ENCODE measurements at regions not wholly inside any gene's neighbourhood (a gene's known extent, or its start where the extent isn't known, plus 50 kb on each side); places are given as distances from the start of the nearest gene placed in this dataset.
A peak's percentile ranks its signal among the peaks of the same experiment; 100 is the strongest.

- TF ChIP-seq E4F1 (IDR thresholded peaks at IDR 0.05; ENCODE audit: borderline replicate concordance, partially characterized antibody), result no peak
- TF ChIP-seq ZNF592 (IDR thresholded peaks at IDR 0.05), result no peak
- TF ChIP-seq LARP7 (IDR thresholded peaks at IDR 0.05), result no peak
- TF ChIP-seq, protein P1, sequence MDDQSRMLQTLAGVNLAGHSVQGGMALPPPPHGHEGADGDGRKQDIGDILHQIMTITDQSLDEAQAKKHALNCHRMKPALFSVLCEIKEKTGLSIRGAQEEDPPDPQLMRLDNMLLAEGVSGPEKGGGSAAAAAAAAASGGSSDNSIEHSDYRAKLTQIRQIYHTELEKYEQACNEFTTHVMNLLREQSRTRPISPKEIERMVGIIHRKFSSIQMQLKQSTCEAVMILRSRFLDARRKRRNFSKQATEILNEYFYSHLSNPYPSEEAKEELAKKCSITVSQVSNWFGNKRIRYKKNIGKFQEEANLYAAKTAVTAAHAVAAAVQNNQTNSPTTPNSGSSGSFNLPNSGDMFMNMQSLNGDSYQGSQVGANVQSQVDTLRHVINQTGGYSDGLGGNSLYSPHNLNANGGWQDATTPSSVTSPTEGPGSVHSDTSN (IDR thresholded peaks at IDR 0.05; ENCODE audit: insufficient replicate concordance, low read depth, low read length), result peak; percentile 29
- TF ChIP-seq RCOR1 (conservative IDR thresholded peaks at IDR 0.05; ENCODE audit: low read depth, low read length), result no peak
- TF ChIP-seq FOXM1 (IDR thresholded peaks at IDR 0.05; ENCODE audit: low read depth, low read length), result no peak
- TF ChIP-seq, protein P2, sequence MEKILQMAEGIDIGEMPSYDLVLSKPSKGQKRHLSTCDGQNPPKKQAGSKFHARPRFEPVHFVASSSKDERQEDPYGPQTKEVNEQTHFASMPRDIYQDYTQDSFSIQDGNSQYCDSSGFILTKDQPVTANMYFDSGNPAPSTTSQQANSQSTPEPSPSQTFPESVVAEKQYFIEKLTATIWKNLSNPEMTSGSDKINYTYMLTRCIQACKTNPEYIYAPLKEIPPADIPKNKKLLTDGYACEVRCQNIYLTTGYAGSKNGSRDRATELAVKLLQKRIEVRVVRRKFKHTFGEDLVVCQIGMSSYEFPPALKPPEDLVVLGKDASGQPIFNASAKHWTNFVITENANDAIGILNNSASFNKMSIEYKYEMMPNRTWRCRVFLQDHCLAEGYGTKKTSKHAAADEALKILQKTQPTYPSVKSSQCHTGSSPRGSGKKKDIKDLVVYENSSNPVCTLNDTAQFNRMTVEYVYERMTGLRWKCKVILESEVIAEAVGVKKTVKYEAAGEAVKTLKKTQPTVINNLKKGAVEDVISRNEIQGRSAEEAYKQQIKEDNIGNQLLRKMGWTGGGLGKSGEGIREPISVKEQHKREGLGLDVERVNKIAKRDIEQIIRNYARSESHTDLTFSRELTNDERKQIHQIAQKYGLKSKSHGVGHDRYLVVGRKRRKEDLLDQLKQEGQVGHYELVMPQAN (conservative IDR thresholded peaks at IDR 0.05), result no peak
- no peak for TF ChIP-seq SIN3A (IDR thresholded peaks at IDR 0.05; ENCODE audit: low read depth, low read length)
- no peak for TF ChIP-seq CBX5 (IDR thresholded peaks at IDR 0.05; ENCODE audit: low read depth)
- peak; percentile 71 for TF ChIP-seq IKZF1 (conservative IDR thresholded peaks at IDR 0.05)
- TF ChIP-seq HDAC6 (IDR thresholded peaks at IDR 0.05; ENCODE audit: unreplicated experiment), result no peak
- TF ChIP-seq POU2F2 (IDR thresholded peaks at IDR 0.05; ENCODE audit: borderline replicate concordance, low read depth, low read length), result no peak
- no peak for TF ChIP-seq HDGF (IDR thresholded peaks at IDR 0.05)
- no peak for TF ChIP-seq CEBPB (IDR thresholded peaks at IDR 0.05; ENCODE audit: borderline replicate concordance in 1 of 2, low read depth in 2 of 2, low read length in 2 of 2)
- no peak for TF ChIP-seq TCF12 (IDR thresholded peaks at IDR 0.05; ENCODE audit: low read depth, low read length)
- TF ChIP-seq CREB1 (IDR thresholded peaks at IDR 0.05; ENCODE audit: low read depth), result no peak
- peak in 1 of 2 experiments; percentile 40; a peak in 1 of 4 replicates for TF ChIP-seq ETV6 (conservative IDR thresholded peaks at IDR 0.05 in 1 of 2, IDR thresholded peaks at IDR 0.05 in 1 of 2; ENCODE audit: borderline replicate concordance in 1 of 2, low read depth in 1 of 2)
- TF ChIP-seq YY1 (IDR thresholded peaks at IDR 0.05; ENCODE audit: low read depth, low read length), result no peak
- TF ChIP-seq, protein P3, sequence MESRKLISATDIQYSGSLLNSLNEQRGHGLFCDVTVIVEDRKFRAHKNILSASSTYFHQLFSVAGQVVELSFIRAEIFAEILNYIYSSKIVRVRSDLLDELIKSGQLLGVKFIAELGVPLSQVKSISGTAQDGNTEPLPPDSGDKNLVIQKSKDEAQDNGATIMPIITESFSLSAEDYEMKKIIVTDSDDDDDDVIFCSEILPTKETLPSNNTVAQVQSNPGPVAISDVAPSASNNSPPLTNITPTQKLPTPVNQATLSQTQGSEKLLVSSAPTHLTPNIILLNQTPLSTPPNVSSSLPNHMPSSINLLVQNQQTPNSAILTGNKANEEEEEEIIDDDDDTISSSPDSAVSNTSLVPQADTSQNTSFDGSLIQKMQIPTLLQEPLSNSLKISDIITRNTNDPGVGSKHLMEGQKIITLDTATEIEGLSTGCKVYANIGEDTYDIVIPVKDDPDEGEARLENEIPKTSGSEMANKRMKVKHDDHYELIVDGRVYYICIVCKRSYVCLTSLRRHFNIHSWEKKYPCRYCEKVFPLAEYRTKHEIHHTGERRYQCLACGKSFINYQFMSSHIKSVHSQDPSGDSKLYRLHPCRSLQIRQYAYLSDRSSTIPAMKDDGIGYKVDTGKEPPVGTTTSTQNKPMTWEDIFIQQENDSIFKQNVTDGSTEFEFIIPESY (IDR thresholded peaks at IDR 0.05), result peak; percentile 57; the same call in 1 of the 2 replicates
Observed at GRCh38 chr1:82161700-82162141, 361.0 kb downstream of the ADGRL2 start (continued).
